Panc1 (cell line): ENCODE measurements at regions not wholly inside any gene's neighbourhood (a gene's known extent, or its start where the extent isn't known, plus 50 kb on each side); places are given as distances from the start of the nearest gene placed in this dataset.

Experiments
- CTCF ChIP-seq: fragments of 450-650 bp; IDR thresholded peaks from 2 replicates; pipeline ENCODE4 v1.5.1; 2017; ENCODE audit warnings: mild to moderate bottlenecking
- POLR2AphosphoS5 ChIP-seq: IDR thresholded peaks from 2 replicates; pipeline ENCODE4 v1.6.1; 2012; ENCODE audit warnings: mild to moderate bottlenecking, low read depth, low read length, moderate library complexity
- SIN3A ChIP-seq: IDR thresholded peaks from 2 replicates; pipeline ENCODE4 v1.6.1; 2012; ENCODE audit warnings: low read depth, mild to moderate bottlenecking, low read length, moderate library complexity, borderline replicate concordance; ENCODE audit not compliant: insufficient read depth

GRCh38 chr4:107183155-107183774, 147.2 kb upstream of the DKK2 start:
- TF ChIP-seq CTCF, result peak; percentile 82
- TF ChIP-seq POLR2AphosphoS5, result no peak
- no peak for TF ChIP-seq SIN3A
